ENCODE measurements at regions not wholly inside any gene's neighbourhood (a gene's known extent, or its start where the extent isn't known, plus 50 kb on each side); places are given as distances from the start of the nearest gene placed in this dataset.
"Not testable (repeated sequence)": the region's sequence is repeated elsewhere in the genome, so short reads cannot be mapped to it uniquely, and the experiment has no call there.

DNA sequence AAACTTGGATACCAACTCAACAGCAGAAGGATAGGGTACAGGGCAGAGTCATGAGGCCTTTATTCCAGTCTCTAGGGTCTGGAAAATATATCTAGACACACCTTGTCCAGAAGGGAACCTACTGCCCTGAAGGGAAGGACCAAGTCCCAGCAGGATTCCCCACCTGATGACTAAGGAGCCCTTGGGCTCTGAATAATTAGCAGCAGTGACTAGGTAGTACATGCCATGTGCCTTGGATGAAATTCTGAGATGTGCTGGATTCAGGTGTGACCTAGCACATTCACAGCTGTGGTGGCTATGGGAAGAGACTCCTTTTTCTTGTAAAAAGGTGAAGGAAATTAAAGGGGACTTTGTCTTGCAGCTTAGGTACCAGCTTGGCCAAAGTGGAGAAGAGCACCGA, 364.3 kb upstream of the PTCHD4 start:
- DNase-seq = no peak

DNA sequence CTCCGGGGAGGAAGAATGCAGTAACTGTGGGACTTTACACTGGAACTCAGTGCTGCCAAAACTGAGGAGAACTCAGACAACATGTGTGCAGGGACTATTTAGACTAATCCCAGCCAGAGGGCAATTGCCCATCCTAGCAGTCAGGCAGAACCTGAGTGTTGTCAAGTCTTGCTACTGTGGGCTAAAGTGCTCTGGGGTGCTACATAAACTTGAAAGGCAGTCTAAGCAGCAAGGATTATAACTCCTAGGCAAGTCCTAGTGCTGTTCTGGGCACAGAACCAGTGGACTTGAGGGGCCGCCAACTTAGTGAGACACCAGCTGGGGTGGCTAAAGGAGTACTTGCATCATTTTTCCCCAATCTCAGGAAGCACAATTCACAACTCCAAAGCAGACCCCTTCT, 363.8 kb upstream of the PTCHD4 start:
- DNase-seq = no peak

DNA sequence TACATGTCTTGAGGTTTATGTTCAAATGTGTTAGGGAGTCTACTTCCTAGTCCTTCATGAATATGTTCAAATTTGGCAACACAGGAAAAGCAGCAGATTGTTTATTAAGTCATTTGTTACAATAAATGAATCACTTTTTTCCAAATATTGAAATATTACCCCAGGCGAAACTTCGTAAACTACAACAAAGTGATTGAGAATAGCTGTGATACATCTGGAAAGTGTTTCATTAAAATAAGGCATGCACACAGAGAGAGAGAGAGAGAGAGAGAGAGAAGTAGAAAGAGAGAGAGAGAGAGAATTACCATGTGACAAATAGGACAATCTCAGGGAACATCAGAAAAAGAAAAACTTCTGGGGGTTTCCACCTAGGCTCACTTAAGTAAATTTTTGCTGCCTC, 363.1 kb upstream of the PTCHD4 start:
- DNase-seq = no peak

DNA sequence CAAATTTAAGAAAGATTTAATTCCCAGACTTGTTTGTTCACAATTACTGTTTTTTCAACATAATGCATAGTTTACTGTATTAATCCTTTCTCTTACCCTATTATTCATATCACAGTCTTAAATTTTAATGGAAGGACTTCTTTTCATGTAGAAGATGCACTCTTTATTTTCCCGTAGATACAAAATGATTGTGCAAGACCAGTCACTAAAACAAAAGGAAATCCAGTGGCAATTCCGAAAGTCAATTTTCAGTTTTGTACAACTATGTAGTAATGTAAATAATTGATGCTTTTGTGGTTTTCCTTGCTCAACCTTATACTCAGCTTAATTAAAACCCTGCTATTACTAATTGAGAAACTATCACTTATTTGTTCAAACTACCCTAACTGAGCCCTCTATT, 361.5 kb upstream of the PTCHD4 start:
- no peak for DNase-seq

DNA sequence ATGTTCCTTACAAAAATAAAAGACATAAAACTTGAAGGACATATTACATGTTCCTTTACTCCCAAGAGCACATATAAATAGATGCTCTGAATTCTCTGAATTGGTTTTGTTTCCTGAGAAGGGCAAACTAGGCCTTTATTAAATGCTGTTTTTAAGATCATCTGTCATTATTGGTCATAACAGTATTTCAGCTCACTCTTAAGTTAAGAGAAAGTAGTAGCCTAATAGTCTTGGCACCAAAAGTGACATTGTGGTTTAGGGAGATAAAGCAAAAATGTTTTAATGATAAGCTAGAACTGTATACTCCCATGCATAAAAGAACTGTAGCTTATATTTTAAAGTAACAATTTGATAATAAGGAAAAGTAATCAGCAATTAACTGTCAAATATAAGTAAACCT, 361.1 kb upstream of the PTCHD4 start:
- DNase-seq = no peak

DNA sequence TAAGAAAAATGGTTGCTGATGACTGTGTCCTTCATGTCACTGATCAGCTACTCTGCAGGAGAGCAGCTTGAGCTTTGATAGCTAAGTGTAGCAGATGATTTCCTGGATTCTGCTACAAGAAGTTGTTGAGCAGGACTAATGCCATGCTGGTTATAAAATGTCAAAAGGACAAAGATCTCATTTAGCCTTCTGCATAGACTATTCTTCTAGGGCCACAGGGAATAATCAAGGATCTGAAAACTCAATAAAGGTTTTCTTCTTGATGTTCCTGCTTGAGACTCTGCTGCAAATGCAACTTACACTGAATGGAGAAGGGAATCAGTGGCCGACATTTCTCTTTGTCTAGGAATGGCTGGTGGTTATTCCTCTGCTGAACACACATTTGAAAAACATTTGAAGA, 360.3 kb upstream of the PTCHD4 start:
- no peak for DNase-seq

DNA sequence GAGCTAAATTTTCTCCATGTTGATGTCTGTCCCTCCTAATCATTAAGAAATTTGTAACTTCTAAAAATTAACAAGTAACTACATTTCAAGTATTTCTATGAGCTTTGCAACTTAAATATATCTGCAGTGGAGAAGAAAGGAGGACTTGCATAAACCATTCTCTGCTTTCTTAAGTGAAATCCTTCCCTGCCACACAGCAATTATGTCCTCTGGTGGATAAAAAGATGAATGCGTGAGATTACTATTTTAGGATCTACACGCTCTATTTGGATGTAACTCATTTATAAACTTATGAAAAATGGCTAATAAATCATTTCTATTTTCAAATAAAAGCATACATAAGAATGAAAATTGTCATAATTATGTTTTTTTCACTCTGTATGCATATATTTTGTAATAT, 338.0 kb upstream of the PTCHD4 start:
- no peak for DNase-seq

DNA sequence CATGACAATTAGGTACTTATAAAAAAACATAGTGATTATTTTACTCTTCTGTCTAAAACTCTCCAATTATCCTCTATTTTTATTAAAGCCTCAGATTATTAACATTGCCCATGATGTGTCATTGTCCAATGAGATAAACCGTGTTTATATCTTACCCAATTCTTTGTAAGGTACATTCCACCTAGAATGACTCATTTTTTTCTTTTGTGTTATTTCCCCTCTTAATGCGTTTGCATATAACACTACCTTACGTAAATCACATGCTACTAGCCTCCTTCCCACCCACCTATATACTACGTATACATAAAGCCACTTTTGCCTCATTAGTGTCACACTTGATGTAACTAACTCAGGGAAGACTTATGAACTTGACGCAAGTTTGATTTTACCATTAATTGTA, 336.3 kb upstream of the PTCHD4 start:
- DNase-seq = no peak

DNA sequence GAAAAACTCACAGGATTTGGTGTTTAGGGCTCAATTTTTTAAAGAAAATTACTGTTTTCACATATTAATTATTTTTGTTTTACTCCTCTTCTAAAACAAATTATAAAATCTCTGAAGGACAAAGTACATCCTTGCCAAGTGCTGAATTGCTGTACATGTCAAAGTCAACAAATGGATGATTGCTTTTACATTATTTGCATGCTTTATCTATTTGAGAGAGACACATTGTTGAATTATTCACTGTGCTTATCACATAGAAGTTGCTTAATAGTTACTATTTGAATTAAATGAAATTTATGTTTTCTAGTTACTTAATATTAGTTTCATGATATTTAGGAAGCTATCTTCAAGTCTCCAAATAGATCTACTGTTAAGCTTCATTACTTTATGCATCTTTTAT, 318.6 kb upstream of the PTCHD4 start:
- DNase-seq = peak; percentile 31

DNA sequence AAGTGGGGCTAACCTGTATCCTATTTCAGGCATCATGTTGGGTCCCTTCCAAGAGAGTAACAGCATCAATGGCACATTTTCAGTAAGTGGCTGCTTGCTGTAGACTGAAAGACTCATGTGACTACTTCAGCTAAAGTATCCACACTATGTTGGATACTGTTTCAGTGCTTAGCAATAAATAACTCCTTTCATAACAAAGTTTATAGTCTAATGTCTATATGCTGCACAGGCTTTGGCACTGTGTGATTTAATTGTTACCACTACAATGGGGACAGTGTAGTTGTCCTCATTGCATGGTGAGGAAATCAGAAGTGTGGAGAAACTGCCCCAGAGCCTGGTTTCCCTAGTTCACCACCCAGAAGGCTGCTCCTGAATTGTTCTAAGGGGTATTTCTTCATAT, 318.0 kb upstream of the PTCHD4 start:
- DNase-seq = peak; percentile 96

DNA sequence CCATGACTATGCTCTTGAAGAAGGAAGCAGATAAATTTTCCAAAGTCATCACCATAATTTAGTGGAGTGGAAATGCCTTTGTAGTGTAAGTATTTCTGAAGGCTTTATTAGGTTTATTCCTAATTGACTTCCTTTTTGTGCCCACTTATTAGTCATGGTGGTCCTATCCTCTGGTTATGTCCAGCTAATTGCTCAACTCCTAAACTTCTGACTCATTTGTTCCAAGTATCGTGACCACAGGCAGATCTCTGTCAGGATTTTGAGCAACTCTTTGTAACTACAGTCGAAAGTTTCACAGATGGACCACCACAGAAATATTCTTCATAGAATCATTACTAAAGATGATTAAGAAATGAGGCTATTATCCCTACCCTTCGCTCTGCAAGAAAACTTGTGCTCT, 315.6 kb upstream of the PTCHD4 start:
- no peak for DNase-seq

DNA sequence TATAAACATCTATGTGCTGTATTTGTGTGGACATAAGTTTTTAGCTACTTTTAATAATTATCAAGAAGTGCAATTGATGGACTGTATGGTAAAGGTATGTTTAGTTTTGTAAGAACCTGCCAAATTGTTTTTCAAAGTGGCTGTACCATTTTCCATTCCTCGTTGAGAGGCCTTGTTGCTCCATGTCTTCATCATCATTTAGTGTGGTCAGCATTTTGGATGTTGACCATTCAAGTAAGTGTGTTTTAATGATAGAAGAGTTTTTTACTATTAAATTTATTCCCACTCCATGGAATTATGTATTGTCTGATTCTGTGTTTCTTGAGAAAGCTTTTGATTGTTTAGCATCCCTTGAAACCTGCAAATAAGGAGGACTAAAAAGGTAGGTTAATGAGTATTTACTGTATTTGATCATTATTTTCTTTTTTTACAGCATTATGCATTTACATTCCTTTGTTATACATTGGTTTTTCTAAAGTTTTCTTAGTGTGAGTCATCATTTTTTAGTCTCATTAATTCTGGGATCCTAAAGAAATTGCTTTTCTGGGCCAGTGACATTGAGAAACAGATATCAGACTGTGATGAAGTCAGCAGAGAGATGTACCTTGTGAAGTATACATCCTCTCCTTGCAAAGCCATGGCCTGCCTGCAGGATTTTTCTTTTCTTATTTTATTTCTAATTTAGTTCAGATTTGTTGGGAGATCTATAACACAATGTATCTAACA, 312.8 kb upstream of the PTCHD4 start:
- DNase-seq = no peak

DNA sequence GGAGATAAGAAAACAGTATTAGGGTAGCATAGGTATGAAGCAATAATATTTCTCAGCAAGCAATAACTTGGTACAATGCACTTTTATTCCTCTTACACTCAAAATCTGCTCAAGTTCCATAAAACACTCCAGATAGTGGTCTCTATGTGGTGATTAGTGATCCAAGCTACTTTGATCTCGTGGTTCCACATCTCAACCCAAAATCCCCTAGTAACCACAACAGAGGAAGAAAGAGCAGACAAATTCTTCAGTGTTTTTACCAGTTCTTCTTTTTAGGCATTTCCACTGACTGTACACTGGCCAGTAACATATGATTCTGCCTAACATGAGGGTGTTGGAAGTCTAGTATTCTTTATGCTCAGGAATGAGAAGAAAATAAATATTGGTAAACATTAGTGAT, 309.0 kb upstream of the PTCHD4 start:
- no peak for DNase-seq

DNA sequence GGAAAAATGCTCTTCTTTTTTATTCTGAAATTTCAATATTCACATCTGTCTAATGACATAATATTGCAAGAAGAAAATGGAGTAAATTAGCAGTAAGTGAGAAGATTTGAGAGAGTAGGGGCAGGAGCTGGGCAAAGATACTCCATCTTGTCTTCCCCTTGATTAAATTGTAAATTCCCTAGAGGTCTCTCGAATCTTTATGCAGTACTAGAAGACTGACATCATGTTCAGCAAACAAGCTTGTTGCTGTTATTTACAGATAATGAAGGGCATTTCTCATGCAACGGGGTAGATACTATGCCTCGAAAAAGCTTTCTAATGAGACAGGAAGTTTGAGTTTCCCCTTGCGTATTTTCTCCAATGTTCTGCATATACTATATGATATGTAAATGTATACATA, 306.9 kb upstream of the PTCHD4 start:
- DNase-seq = no peak

DNA sequence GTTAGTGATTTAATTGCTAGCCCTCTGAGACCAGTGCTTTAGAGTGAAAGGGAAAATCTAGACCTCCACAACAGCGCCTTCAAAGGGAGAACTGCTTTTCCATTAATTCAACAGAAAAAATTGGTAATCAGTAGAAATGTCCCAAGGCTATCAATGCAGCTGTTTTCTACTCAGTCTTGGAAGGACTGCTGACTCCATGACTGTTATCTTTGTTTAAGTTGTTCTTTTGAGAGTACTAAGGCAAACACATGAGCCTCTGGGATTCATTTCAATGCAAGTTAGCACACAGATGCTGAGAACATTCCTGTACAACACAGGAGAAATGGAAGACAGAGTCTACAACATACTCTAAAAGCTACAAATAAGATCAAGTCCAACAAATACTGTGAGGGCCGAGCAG, 301.7 kb upstream of the PTCHD4 start:
- DNase-seq = no peak

DNA sequence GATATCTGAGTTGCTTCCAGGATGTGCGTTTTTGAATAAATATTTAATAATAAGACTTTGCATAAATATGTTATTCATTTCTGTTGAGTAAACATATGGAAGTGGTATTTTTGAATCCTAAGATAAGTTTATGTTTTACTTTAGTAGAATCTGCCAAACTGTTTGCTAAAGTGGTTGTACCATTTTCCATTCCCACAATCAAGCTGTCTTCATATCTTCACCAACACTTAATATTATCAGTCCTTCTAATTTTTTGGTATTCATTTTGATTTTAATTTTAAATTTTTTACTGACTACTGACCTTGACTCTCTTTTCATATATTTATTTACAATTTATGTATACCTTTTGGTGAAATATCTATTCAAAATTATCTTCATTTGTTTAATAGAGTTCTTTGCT, 293.9 kb upstream of the PTCHD4 start:
- no peak for DNase-seq

DNA sequence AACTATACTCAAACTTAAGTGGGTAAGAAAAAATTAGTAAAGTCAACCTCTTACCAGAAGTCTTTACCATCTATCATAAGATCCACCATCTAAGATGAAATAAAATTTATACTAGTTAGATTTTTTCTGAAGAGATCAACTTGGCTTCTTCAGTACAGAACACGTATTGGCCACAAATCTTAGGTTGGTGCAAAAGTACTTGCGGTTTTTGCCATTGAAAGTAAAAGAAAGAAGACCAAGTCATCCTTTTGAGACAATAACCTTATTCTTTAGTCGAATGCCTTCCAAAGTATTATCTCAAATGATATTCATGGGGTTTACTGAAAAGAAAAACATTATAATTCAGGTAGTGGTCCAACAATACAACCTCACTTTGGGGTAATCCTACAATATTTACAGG, 292.6 kb upstream of the PTCHD4 start:
- DNase-seq = no peak

DNA sequence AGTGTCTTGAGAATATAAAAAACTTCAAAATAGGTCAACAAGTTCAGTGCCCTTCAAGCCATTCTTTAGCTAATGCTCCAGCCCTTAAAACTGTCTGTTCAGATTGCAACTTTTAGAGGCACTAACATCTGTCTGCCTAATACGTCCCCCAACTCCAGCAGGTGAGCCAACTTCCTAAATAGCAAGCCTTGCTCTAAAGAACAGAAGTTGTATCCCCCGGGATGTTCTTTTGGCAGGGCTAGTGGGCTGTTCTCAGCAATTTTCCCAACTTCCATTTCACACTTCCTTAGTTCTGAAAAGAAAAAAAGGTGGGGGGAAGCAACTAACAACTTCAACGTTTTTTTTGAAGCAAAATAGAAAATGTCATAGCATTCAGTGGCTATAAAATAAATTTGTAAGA, 290.0 kb upstream of the PTCHD4 start:
- DNase-seq = no peak

DNA sequence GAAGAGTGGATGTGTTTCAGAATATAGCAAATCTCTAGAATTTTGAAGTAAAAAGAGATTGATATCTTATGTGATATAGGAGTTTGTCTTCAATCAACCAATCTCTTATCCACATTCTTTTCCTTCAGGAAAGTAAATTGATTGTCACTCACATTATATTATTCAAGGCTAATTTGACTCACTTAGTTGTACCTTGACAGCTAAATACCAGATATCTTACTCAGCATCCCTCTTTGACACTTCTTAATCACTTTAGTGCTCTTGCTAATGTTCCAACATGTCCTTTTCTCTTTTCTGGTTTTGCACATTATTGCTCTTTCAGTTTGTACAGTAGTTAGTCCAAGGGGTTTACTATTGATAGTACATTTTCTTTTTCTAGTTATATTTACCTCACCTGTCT, 286.9 kb upstream of the PTCHD4 start:
- no peak for DNase-seq

DNA sequence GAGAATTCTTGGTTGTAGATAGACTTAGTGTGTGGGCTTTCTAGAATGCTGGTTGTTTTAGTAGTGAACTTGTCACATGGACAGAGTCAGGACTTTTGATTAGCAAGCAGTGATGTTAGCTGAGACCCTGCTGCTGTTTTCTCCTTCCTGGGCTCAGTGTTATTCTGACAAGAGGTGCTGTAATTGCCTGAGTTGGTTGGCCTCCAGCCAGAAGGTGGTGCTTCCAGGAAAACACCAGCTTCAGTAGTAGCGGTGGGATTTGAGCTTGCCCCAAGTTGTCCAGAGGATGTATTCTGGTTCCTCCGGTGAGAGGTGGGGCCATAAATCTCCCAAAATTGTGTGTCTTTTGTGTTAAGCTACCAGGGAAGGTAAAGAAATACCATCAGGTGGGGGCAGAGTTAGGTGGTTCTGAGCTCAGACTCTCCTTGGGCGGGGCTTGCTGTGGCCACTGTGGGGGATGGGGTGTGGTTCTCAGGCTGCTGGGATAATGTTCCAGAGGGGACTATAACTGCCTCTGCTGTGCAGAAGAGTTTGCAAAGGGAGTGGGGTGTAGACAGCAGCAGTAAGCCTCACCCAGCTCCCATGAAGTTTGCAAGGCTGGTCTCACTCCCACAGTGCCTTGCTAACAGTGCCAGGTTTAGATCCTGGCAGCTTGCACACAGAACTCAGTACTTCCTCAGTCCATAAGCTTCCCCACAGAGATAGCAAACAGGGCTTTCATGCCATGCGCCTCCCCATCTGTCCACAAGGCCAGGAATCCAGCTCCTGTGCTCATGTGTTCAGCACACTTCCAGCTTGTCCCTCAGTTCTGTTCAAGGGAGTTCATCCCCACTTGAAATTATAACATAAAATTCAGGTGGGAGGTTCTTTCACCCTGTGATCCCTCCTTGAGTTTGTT, 278.4 kb upstream of the PTCHD4 start:
- DNase-seq = peak; percentile 46

DNA sequence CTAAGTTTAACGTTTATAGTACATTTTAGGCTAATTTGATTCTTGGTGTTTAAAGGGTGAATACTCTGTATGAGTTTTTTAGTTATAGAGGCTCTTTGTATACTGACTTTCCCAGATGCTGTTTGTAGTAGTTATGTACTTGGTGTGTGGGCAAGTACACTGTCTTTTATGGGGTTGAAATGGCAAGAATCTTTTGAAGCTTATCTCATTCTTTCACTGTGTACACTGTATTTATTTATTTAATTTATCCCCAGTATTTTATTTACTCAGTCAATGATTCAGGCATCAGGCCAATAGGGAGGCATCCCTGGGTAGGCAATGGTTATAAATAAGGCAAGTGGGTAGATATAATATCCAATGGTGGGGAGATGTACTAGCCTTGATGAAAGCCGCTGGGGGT, 277.0 kb upstream of the PTCHD4 start:
- DNase-seq = peak; percentile 12

DNA sequence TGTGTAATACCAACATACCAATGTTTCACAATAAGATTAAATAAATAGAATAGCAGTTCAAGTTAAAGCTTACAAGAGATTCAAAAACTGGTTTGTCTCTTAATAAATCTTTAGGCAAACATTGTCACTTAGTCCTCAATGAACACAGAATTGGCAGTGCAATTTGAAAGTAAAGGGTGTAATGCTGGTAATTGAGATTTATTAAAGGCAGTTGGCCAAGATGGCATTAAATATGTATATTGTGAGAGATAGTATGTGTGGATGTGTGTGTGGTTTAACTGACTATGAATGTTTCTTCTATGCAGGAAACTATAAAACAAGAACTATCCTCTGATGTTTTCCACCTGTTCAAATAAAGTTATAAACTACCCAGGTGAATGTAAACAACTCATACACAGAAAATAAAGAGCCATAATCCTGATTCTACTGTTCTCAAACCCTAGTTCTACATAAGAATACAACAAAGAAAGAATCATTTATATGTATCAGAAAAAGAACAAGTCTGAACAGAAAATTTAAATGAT, 267.9 kb upstream of the PTCHD4 start:
- DNase-seq = peak; percentile 88

DNA sequence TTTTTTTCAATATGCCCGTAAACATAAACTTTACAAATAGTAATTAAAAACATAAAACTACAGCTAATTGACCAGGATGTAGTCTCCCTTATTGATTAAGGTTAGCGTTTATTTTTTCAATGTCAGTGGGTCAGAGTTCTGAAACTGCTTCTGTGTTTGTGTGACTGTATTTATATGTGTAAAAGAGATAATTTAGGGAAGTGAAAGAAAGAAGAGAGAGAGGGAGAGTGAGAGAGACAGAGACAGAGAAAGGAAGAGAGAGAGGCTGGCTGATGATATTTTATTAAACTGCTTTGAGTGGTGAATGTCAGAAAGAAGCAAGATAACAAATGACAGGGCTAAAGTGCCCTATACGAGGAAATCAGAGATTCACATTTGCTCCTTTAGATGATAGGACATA, 266.1 kb upstream of the PTCHD4 start:
- DNase-seq = no peak

DNA sequence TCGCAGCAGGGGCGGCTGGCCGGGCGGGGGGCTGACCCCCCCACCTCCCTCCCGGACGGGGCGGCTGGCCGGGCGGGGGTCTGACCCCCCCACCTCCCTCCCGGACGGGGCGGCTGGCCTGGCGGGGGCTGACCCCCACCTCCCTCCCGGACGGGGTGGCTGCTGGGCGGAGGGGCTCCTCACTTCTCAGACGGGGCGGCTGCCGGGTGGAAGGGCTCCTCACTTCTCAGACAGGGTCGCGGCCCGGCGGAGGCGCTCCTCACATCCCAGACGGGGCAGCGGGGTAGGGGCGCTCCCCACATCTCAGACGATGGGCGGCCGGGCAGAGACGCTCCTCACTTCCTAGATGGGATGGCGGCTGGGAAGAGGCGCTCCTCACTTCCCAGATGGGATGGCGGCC, 260.2 kb upstream of the PTCHD4 start:
- DNase-seq = not testable (repeated sequence)

Data from NCI-H510A treated with DMSO at 0.1 percent for 48 hours (cell line).